ENCODE measurements at regions not wholly inside any gene's neighbourhood (a gene's known extent, or its start where the extent isn't known, plus 50 kb on each side); places are given as distances from the start of the nearest gene placed in this dataset.

DNA sequence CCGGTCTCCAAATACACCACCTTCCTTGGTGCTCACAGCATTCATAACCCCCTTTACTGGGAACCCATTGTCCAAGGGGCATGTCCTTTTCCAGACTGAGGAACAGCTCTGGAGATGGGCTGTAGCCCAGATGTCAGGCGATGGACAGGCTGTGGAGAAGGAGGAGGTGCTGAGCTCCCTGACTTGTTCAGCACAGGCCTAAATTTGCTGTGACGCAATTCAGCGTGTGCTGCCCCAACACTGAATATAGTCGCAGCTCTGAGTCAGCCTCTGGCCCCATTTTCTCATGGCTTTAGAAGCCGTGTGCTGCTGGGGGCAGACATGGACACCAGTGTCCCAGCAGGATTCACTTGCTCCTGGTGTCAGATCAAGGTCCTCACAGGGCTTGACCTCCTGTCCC lies 269.1 kb downstream of the EMP1 start:
- TF ChIP-seq, protein P1, sequence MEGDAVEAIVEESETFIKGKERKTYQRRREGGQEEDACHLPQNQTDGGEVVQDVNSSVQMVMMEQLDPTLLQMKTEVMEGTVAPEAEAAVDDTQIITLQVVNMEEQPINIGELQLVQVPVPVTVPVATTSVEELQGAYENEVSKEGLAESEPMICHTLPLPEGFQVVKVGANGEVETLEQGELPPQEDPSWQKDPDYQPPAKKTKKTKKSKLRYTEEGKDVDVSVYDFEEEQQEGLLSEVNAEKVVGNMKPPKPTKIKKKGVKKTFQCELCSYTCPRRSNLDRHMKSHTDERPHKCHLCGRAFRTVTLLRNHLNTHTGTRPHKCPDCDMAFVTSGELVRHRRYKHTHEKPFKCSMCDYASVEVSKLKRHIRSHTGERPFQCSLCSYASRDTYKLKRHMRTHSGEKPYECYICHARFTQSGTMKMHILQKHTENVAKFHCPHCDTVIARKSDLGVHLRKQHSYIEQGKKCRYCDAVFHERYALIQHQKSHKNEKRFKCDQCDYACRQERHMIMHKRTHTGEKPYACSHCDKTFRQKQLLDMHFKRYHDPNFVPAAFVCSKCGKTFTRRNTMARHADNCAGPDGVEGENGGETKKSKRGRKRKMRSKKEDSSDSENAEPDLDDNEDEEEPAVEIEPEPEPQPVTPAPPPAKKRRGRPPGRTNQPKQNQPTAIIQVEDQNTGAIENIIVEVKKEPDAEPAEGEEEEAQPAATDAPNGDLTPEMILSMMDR (IDR thresholded peaks at IDR 0.05): no peak
- H3K27ac ChIP-seq: no peak overlapping the region
- no peaks in the 10 kb centered on the region for H3K36me3 ChIP-seq
- no peak overlapping the region for H3K4me3 ChIP-seq (ENCODE audit: low read depth in 1 of 2, low read length in 1 of 2)
- no peaks in the 10 kb centered on the region for H3K9me3 ChIP-seq
- H3K27me3 ChIP-seq: no peaks in the 10 kb centered on the region
- H3K4me1 ChIP-seq (ENCODE audit: control insufficient read depth in 1 of 2, insufficient read depth in 1 of 2, low read depth in 1 of 2, low read length in 1 of 2): no peaks in the 10 kb centered on the region

DNA sequence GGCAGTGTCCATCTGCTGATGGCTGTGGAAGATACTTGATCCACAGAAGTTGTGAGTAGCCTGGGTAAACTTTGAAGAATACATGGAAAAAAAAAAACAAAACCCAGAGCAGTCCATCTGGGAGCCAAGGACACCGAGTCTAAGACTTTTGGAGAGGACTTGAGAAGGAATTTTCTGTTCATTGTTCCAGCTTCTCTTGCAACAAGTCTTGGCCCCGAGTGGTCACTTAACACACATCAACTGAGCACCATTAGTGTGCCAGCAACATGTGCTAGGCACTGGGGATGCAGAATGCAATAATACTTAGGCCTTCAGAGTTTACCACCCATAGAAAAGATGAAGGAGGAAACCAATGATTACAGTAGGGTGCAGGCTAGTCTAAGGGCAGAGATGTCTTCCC lies 266.7 kb downstream of the EMP1 start:
- Histone ChIP-seq H3K27me3 (no peaks in the 10 kb centered on the region), H3K9me3 (no peaks in the 10 kb centered on the region), H3K36me3 (no peaks in the 10 kb centered on the region), H3K27ac (no peak overlapping the region), H3K4me3 (ENCODE audit: low read depth in 1 of 2, low read length in 1 of 2) (no peak overlapping the region), H3K4me1 (ENCODE audit: control insufficient read depth in 1 of 2, insufficient read depth in 1 of 2, low read depth in 1 of 2, low read length in 1 of 2) (no peaks in the 10 kb centered on the region)
- TF ChIP-seq, protein P1 (IDR thresholded peaks at IDR 0.05): no peak

DNA sequence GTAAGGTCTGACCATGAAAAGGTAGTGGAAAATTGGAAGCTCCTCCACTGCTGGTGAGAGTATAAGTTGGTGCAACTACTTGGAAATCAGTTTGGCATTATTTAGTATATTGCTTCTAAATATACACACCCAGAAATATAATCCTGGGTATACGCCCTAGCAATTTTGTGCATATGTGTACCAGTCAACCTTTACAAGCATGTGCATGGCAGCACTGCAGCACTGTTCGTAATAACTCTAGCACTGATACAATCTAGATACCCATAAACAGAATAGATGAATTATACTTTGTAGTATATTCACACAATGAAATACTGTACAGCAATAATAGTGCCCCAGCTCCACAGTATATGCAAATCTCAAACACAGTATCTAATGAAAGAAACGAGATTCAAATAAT lies 265.9 kb downstream of the EMP1 start:
- Histone ChIP-seq H3K4me3 (ENCODE audit: low read depth in 1 of 2, low read length in 1 of 2) (no peak overlapping the region), H3K9me3 (no peaks in the 10 kb centered on the region), H3K4me1 (ENCODE audit: control insufficient read depth in 1 of 2, insufficient read depth in 1 of 2, low read depth in 1 of 2, low read length in 1 of 2) (no peaks in the 10 kb centered on the region), H3K27ac (no peak overlapping the region), H3K27me3 (no peaks in the 10 kb centered on the region), H3K36me3 (no peaks in the 10 kb centered on the region)
- TF ChIP-seq, protein P1 (IDR thresholded peaks at IDR 0.05): no peak

DNA sequence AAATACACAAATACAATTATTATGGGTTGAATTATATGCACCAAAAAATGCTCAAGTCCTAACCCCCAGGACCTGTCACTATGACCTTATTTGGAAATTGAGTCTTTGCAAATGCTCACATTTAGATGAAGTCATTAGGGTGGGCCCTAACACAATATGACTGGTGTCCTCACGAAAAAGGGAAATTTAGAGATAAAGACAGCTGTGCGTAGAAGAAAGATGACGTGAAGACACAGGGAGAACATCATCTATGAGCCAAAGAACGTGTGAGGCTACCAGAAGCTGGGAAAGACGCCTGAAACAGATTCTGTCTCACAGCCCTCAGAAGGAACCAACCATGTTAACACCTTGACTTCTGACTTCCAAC lies 259.2 kb downstream of the EMP1 start:
- H3K27ac ChIP-seq: no peak overlapping the region
- TF ChIP-seq, protein P1 (IDR thresholded peaks at IDR 0.05): no peak
- no peaks in the 10 kb centered on the region for H3K36me3 ChIP-seq
- no peak overlapping the region for H3K4me3 ChIP-seq (ENCODE audit: low read depth in 1 of 2, low read length in 1 of 2)
- no peaks in the 10 kb centered on the region for H3K27me3 ChIP-seq
- no peaks in the 10 kb centered on the region for H3K9me3 ChIP-seq
- H3K4me1 ChIP-seq (ENCODE audit: control insufficient read depth in 1 of 2, insufficient read depth in 1 of 2, low read depth in 1 of 2, low read length in 1 of 2): no peaks in the 10 kb centered on the region

DNA sequence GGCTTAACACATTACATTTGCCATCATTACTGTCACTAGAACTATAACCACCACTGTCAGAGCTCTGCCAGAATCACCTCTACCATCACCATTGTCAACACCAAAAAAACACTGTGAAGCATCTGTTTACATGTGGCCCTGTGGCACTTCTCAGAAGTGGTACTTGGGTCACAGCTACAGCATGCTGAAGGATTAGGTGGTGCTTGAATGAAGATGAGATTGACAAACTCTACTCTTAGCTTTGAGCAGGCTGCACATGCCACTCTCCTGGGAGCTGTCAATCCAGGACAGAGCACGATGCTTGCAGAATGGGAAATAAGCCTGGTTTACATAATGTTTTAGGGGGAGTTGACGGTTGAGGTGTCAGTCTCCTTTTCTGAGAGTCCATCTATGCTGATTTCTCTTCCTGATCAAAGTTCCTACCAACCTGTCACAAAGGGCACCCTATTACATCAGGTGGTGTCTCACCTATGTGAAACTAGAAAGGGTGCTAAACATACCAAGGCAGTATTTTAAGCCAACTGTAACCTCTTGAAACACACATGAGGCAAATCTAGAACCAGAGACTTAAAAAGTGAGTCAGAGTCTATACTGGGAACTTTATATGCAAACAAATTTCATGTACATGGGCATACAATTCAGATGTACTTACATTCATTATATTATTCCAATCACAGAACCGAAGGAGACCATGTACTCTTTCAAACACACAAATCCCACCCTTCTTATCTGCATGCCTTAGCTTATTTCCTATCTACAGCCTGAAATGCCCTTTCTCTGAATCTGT lies 258.7 kb downstream of the EMP1 start:
- Histone ChIP-seq H3K27ac (no peak overlapping the region), H3K27me3 (no peaks in the 10 kb centered on the region), H3K4me1 (ENCODE audit: control insufficient read depth in 1 of 2, insufficient read depth in 1 of 2, low read depth in 1 of 2, low read length in 1 of 2) (no peaks in the 10 kb centered on the region), H3K36me3 (no peaks in the 10 kb centered on the region), H3K9me3 (no peaks in the 10 kb centered on the region), H3K4me3 (ENCODE audit: low read depth in 1 of 2, low read length in 1 of 2) (no peak overlapping the region)
- TF ChIP-seq, protein P1 (IDR thresholded peaks at IDR 0.05): no peak
